HepG2 (cell line): ENCODE measurements at regions not wholly inside any gene's neighbourhood (a gene's known extent, or its start where the extent isn't known, plus 50 kb on each side); places are given as distances from the start of the nearest gene placed in this dataset.
A peak's percentile ranks its signal among the peaks of the same experiment; 100 is the strongest.

Experiments
- ARID5B ChIP-seq: IDR thresholded peaks from 2 replicates; pipeline ENCODE4 v1.4.0; 2020; ENCODE audit warnings: mild to moderate bottlenecking, missing genetic modification reagents
- ASH2L ChIP-seq: fragments of 300-600, 200-600 bp; sonication (generic); IDR thresholded peaks from 2 replicates; pipeline ENCODE4 v1.7.0; 2017; ENCODE audit warnings: low read depth, mild to moderate bottlenecking, moderate library complexity, mixed read lengths, low read length; ENCODE audit not compliant: insufficient read length
- BORCS8-MEF2B ChIP-seq: sonication (generic); formaldehyde crosslinking; IDR thresholded peaks from 2 replicates; pipeline ENCODE4 v1.8.0; 2022; ENCODE audit warnings: mild to moderate bottlenecking, missing genetic modification reagents
- GABPB1 ChIP-seq: IDR thresholded peaks from 2 replicates; pipeline ENCODE4 v1.6.1; 2016; ENCODE audit warnings: mild to moderate bottlenecking, missing genetic modification reagents, moderate library complexity, missing compliant biosample characterization
- HINFP ChIP-seq: sonication (generic); formaldehyde crosslinking; IDR thresholded peaks from 2 replicates; pipeline ENCODE4 v1.4.0; 2020; ENCODE audit warnings: low read depth, mild to moderate bottlenecking, missing genetic modification reagents
- HNRNPLL ChIP-seq: fragments of 200-400 bp; formaldehyde crosslinking; IDR thresholded peaks from 2 replicates; pipeline ENCODE4 v1.6.1; 2017; ENCODE audit warnings: mild to moderate bottlenecking, low read depth, low read length; ENCODE audit not compliant: poor library complexity, severe bottlenecking
- KLF13 ChIP-seq: sonication (generic); formaldehyde crosslinking; IDR thresholded peaks from 2 replicates; pipeline ENCODE4 v1.4.0; 2020; ENCODE audit warnings: mild to moderate bottlenecking, missing genetic modification reagents
- MAX ChIP-seq: IDR thresholded peaks from 2 replicates; pipeline ENCODE4 v1.6.1; 2012; ENCODE audit warnings: inconsistent platforms
- POLR2AphosphoS2 ChIP-seq: IDR thresholded peaks from 2 replicates; pipeline ENCODE4 v1.6.1; 2011; ENCODE audit warnings: low read depth, low read length, improper control_type of control experiment
- SP5 ChIP-seq: IDR thresholded peaks from 2 replicates; pipeline ENCODE4 v1.6.1; 2016; ENCODE audit warnings: low read depth, borderline replicate concordance
- TEAD3 ChIP-seq: optimal IDR thresholded peaks from 2 replicates; pipeline ENCODE3; 2016; ENCODE audit warnings: borderline replicate concordance
- ZBTB34 ChIP-seq: sonication (generic); formaldehyde crosslinking; IDR thresholded peaks from 2 replicates; pipeline ENCODE4 v1.8.0; 2022; ENCODE audit warnings: mild to moderate bottlenecking, missing genetic modification reagents
- ZMAT3 ChIP-seq: sonication (generic); formaldehyde crosslinking; conservative IDR thresholded peaks from 2 replicates; pipeline ENCODE4 v1.7.0; 2021; ENCODE audit warnings: missing genetic modification reagents
- ZNF160 ChIP-seq: sonication (generic); formaldehyde crosslinking; IDR thresholded peaks from 2 replicates; pipeline ENCODE4 v1.8.0; 2022; ENCODE audit warnings: mild to moderate bottlenecking, inconsistent platforms, missing genetic modification reagents
- ZNF710 ChIP-seq: sonication (generic); formaldehyde crosslinking; IDR thresholded peaks from 2 replicates; pipeline ENCODE4 v1.5.0; 2020; ENCODE audit warnings: mild to moderate bottlenecking, missing genetic modification reagents, borderline replicate concordance
- ZNF772 ChIP-seq: sonication (generic); formaldehyde crosslinking; IDR thresholded peaks from 2 replicates; pipeline ENCODE4 v1.5.0; 2020; ENCODE audit warnings: mild to moderate bottlenecking, missing genetic modification reagents
- ZNF784 ChIP-seq: sonication (generic); formaldehyde crosslinking; IDR thresholded peaks from 2 replicates; pipeline ENCODE4 v1.5.1; 2020; ENCODE audit warnings: missing genetic modification reagents, mild to moderate bottlenecking, borderline replicate concordance
- ZSCAN30 ChIP-seq: sonication (generic); formaldehyde crosslinking; IDR thresholded peaks from 2 replicates; pipeline ENCODE4 v1.5.0; 2020; ENCODE audit warnings: mild to moderate bottlenecking, missing genetic modification reagents
- ZSCAN9 ChIP-seq: IDR thresholded peaks from 2 replicates; pipeline ENCODE4 v1.6.1; 2016; ENCODE audit warnings: borderline replicate concordance

GRCh38 chr5:67605730-67606585 is 409.4 kb upstream of the CD180 start (continued):
- TF ChIP-seq ZNF710 (CRISPR knock-in tag) (peak; percentile 74), ARID5B (CRISPR knock-in tag) (peak; percentile 76), GABPB1 (CRISPR knock-in tag) (no peak), SP5 (CRISPR knock-in tag) (peak; percentile 95), POLR2AphosphoS2 (no peak), ZNF784 (CRISPR knock-in tag) (peak; percentile 63; the same call in 1 of the 2 replicates), ZSCAN30 (CRISPR knock-in tag) (no peak), HNRNPLL (no peak), TEAD3 (peak; percentile 20), MAX (peak; percentile 41), ZNF160 (CRISPR knock-in tag) (0 out of 2 replicates have a peak, but pooled peaks have one; percentile 20), BORCS8-MEF2B (CRISPR knock-in tag) (peak; percentile 43; the same call in 1 of the 2 replicates), ASH2L (peak; percentile 86), ZBTB34 (CRISPR knock-in tag) (peak; percentile 49; the same call in 1 of the 2 replicates), HINFP (CRISPR knock-in tag) (no peak), ZSCAN9 (CRISPR knock-in tag) (no peak), ZMAT3 (CRISPR knock-in tag) (no peak), ZNF772 (CRISPR knock-in tag) (0 out of 2 replicates have a peak, but pooled peaks have one; percentile 22), KLF13 (CRISPR knock-in tag) (no peak)
